DOHH2 (cell line): ENCODE measurements at regions not wholly inside any gene's neighbourhood (a gene's known extent, or its start where the extent isn't known, plus 50 kb on each side); places are given as distances from the start of the nearest gene placed in this dataset.

Experiments used
- EZH2phosphoT487 ChIP-seq: fragments of 200-600 bp; sonication (generic); IDR thresholded peaks from 2 replicates; pipeline ENCODE4 v1.6.1; 2017; ENCODE audit warnings: borderline replicate concordance, mild to moderate bottlenecking, antibody characterized with exemption, low read length, moderate library complexity, mixed read lengths
- TF ChIP-seq, protein P1 (sequence below): fragments of 200-600 bp; sonication (generic); IDR thresholded peaks from one replicate; pipeline ENCODE4 v1.5.1; 2014; ENCODE audit warnings: antibody characterized with exemption, mild to moderate bottlenecking, low read depth, low read length; ENCODE audit not compliant: poor library complexity, severe bottlenecking

- TF ChIP-seq, protein P1, sequence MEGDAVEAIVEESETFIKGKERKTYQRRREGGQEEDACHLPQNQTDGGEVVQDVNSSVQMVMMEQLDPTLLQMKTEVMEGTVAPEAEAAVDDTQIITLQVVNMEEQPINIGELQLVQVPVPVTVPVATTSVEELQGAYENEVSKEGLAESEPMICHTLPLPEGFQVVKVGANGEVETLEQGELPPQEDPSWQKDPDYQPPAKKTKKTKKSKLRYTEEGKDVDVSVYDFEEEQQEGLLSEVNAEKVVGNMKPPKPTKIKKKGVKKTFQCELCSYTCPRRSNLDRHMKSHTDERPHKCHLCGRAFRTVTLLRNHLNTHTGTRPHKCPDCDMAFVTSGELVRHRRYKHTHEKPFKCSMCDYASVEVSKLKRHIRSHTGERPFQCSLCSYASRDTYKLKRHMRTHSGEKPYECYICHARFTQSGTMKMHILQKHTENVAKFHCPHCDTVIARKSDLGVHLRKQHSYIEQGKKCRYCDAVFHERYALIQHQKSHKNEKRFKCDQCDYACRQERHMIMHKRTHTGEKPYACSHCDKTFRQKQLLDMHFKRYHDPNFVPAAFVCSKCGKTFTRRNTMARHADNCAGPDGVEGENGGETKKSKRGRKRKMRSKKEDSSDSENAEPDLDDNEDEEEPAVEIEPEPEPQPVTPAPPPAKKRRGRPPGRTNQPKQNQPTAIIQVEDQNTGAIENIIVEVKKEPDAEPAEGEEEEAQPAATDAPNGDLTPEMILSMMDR, result no peak
- no peak for TF ChIP-seq EZH2phosphoT487
Measured at GRCh38 chr12:92623386-92623785, 79.4 kb upstream of the PLEKHG7 start.
